GM23248 (cell line): ENCODE measurements at regions not wholly inside any gene's neighbourhood (a gene's known extent, or its start where the extent isn't known, plus 50 kb on each side); places are given as distances from the start of the nearest gene placed in this dataset.

Experiments used
- EZH2 ChIP-seq: fragments of 200-600 bp; sonication (generic); IDR thresholded peaks from 2 replicates; pipeline ENCODE4 v1.6.1; 2018; ENCODE audit warnings: antibody characterized with exemption, mild to moderate bottlenecking; ENCODE audit not compliant: insufficient read depth, poor library complexity, severe bottlenecking
- EZH2phosphoT487 ChIP-seq: fragments of 200-600 bp; sonication (generic); IDR thresholded peaks from 2 replicates; pipeline ENCODE4 v1.6.1; 2018; ENCODE audit warnings: antibody characterized with exemption, moderate library complexity, mild to moderate bottlenecking, low read depth; ENCODE audit not compliant: insufficient read depth

GRCh38 chr17:72332367-72332766 lies 211.5 kb downstream of the SOX9 start:
- no peak for TF ChIP-seq EZH2
- no peak for TF ChIP-seq EZH2phosphoT487
